Skeletal muscle cell (primary cell): ENCODE measurements at regions not wholly inside any gene's neighbourhood (a gene's known extent, or its start where the extent isn't known, plus 50 kb on each side); places are given as distances from the start of the nearest gene placed in this dataset.
"Not testable (repeated sequence)": the region's sequence is repeated elsewhere in the genome, so short reads cannot be mapped to it uniquely, and the experiment has no call there.

Source experiments
- DNase-seq: peaks from one replicate; pipeline ENCODE4 v3.0.0-alpha.2; 2010; ENCODE audit warnings: low read depth
- H3K4me3 ChIP-seq: 2 replicates; pipeline ENCODE4 v1.5.1; 2011; ENCODE audit warnings: low read depth, mild to moderate bottlenecking, control low read depth, low read length, moderate library complexity

GRCh38 chr18:15164446-15164845 lies 416.5 kb downstream of the ANKRD30B start:
- not testable (repeated sequence) for H3K4me3 ChIP-seq, DNase-seq

GRCh38 chr18:15165048-15165447 lies 417.1 kb downstream of the ANKRD30B start:
- DNase-seq, result no peak
- H3K4me3 ChIP-seq, result no peak overlapping the region

GRCh38 chr18:15193028-15193427 lies 445.1 kb downstream of the ANKRD30B start:
- H3K4me3 ChIP-seq, DNase-seq: not testable (repeated sequence)

- DNase-seq, H3K4me3 ChIP-seq: not testable (repeated sequence)
Observed at GRCh38 chr18:15193813-15194212, 445.8 kb downstream of the ANKRD30B start.

GRCh38 chr18:15197338-15198115 lies 449.6 kb downstream of the ANKRD30B start:
- peak overlapping the region; percentile 22 for H3K4me3 ChIP-seq
- not testable (repeated sequence) for DNase-seq

- DNase-seq, result no peak
Observed at GRCh38 chr18:15198116-15198389, 450.1 kb downstream of the ANKRD30B start.

More at GRCh38 chr18:15198116-15198389, 450.1 kb downstream of the ANKRD30B start:
- peak overlapping the region; percentile 22 for H3K4me3 ChIP-seq
